H1 (cell line): ENCODE measurements at regions not wholly inside any gene's neighbourhood (a gene's known extent, or its start where the extent isn't known, plus 50 kb on each side); places are given as distances from the start of the nearest gene placed in this dataset.

Experiments used
- CTCF ChIP-seq, 3 experiments: IDR thresholded peaks; 1 replicate in 2 of 3; 2 replicates in 1 of 3; pipeline versions ENCODE4 v1.5.1 to v1.6.1; 2011; ENCODE audit warnings: low read length in 3 of 3, mild to moderate bottlenecking in 3 of 3, inconsistent platforms in 2 of 3, low read depth in 1 of 3, moderate library complexity in 1 of 3; ENCODE audit not compliant: insufficient read depth in 1 of 3; ENCODE audit errors: control extremely low read depth in 1 of 3
- E2F6 ChIP-seq: IDR thresholded peaks from 2 replicates; pipeline ENCODE4 v1.6.1; 2012; ENCODE audit warnings: inconsistent platforms
- EP300 ChIP-seq, 2 experiments: IDR thresholded peaks; 1 replicate in 1 of 2; 2 replicates in 1 of 2; pipeline ENCODE4 v1.6.1; 2011 to 2012; ENCODE audit warnings: low read depth in 2 of 2, low read length in 2 of 2, mild to moderate bottlenecking in 2 of 2, borderline replicate concordance in 1 of 2, inconsistent platforms in 1 of 2, moderate library complexity in 1 of 2
- EZH2 ChIP-seq: fragments of 200-600 bp; sonication (generic); IDR thresholded peaks from 2 replicates; pipeline ENCODE4 v1.7.1; 2012; ENCODE audit warnings: low read depth, mild to moderate bottlenecking, moderate library complexity, low read length, inconsistent platforms; ENCODE audit not compliant: severe bottlenecking
- JUND ChIP-seq: IDR thresholded peaks from 2 replicates; pipeline ENCODE4 v1.6.1; 2011; ENCODE audit warnings: mild to moderate bottlenecking, improper control_type of control experiment, low read length
- RAD21 ChIP-seq, 2 experiments: IDR thresholded peaks in 1 of 2; conservative IDR thresholded peaks in 1 of 2; 2 replicates each; pipeline ENCODE4 v1.6.1; 2011; ENCODE audit warnings: low read depth in 2 of 2, low read length in 2 of 2, improper control_type of control experiment in 1 of 2, inconsistent platforms in 1 of 2, mild to moderate bottlenecking in 1 of 2, moderate library complexity in 1 of 2
- SRF ChIP-seq: IDR thresholded peaks from 2 replicates; pipeline ENCODE4 v1.6.1; 2011; ENCODE audit warnings: mild to moderate bottlenecking, low read depth, low read length, moderate library complexity

GRCh38 chr16:60646631-60647030 is 1389.6 kb downstream of the CDH8 start:
- TF ChIP-seq CTCF (IDR thresholded peaks at IDR 0.05; ENCODE audit: control extremely low read depth in 1 of 3, insufficient read depth in 1 of 3, low read depth in 1 of 3, low read length in 3 of 3) (no peak), EP300 (IDR thresholded peaks at IDR 0.05; ENCODE audit: borderline replicate concordance in 1 of 2, low read depth in 2 of 2, low read length in 2 of 2) (no peak), EZH2 (no peak), SRF (no peak), RAD21 (IDR thresholded peaks at IDR 0.05 in 1 of 2, conservative IDR thresholded peaks at IDR 0.05 in 1 of 2; ENCODE audit: low read depth in 2 of 2, low read length in 2 of 2) (no peak), JUND (no peak), E2F6 (no peak)
